Suprapubic skin (tissue), 4 donors: ENCODE measurements at regions not wholly inside any gene's neighbourhood (a gene's known extent, or its start where the extent isn't known, plus 50 kb on each side); places are given as distances from the start of the nearest gene placed in this dataset.

ENCODE experiments used
- DNase-seq, 2 donors: peaks; one replicate each; pipeline ENCODE4 v3.0.0-alpha.2; 2019; ENCODE audit warnings: low spot score in 2 of 2
- H3K27ac ChIP-seq: fragments of 200-600 bp; sonication (generic); one replicate; pipeline ENCODE4 v1.5.1; 2019
- H3K27me3 ChIP-seq: fragments of 200-600 bp; sonication (generic); one replicate; pipeline ENCODE4 v1.5.1; 2019
- H3K36me3 ChIP-seq: fragments of 200-600 bp; sonication (generic); one replicate; pipeline ENCODE4 v1.5.1; 2019
- H3K4me1 ChIP-seq: fragments of 200-600 bp; sonication (generic); one replicate; pipeline ENCODE4 v1.5.1; 2019
- H3K4me3 ChIP-seq: fragments of 200-600 bp; sonication (generic); one replicate; pipeline ENCODE4 v1.5.1; 2019; ENCODE audit warnings: mild to moderate bottlenecking
- H3K9me3 ChIP-seq: fragments of 200-600 bp; sonication (generic); one replicate; pipeline ENCODE4 v1.5.1; 2019
- EP300 ChIP-seq: sonication (generic); formaldehyde crosslinking; IDR thresholded peaks from one replicate; pipeline ENCODE4 v1.6.1; 2017; ENCODE audit warnings: antibody characterized with exemption
- POLR2A ChIP-seq, 2 donors: fragments of 450-650 bp; IDR thresholded peaks; one replicate each; pipeline ENCODE4 v1.6.1; 2017; ENCODE audit warnings: antibody characterized with exemption in 2 of 2, mild to moderate bottlenecking in 2 of 2, moderate library complexity in 2 of 2
- POLR2AphosphoS5 ChIP-seq, 3 donors: sonication (generic); formaldehyde crosslinking; IDR thresholded peaks; one replicate each; pipeline ENCODE4 v1.6.1; 2017; ENCODE audit warnings: antibody characterized with exemption in 3 of 3
- WGBS: methylation state at CpG from one replicate; pipeline ENCODE4 v1.1.5; 2018; 5-methylcytosine and 5-hydroxymethylcytosine counted together
- TF ChIP-seq, protein P1 (sequence below), 2 donors: fragments of 200-600 bp in 1 of 2; fragments of 450-650 bp in 1 of 2; sonication (generic) in 1 of 2; IDR thresholded peaks; one replicate each; pipeline ENCODE4 v1.5.1; 2016 to 2019; ENCODE audit warnings: antibody characterized with exemption in 2 of 2, mild to moderate bottlenecking in 1 of 2, moderate library complexity in 1 of 2

GRCh38 chr1:22398656-22399420 is 52.8 kb upstream of the ZBTB40 start:
- Histone ChIP-seq H3K4me1 (no peaks in the 10 kb centered on the region), H3K4me3 (no peak overlapping the region), H3K27me3 (peaks cover 34% of the 10 kb centered on the region), H3K27ac (no peak overlapping the region), H3K9me3 (no peaks in the 10 kb centered on the region), H3K36me3 (no peaks in the 10 kb centered on the region)
- 79% methylated on average over 11 of the region's 11 CpGs for WGBS
- TF ChIP-seq, protein P1, sequence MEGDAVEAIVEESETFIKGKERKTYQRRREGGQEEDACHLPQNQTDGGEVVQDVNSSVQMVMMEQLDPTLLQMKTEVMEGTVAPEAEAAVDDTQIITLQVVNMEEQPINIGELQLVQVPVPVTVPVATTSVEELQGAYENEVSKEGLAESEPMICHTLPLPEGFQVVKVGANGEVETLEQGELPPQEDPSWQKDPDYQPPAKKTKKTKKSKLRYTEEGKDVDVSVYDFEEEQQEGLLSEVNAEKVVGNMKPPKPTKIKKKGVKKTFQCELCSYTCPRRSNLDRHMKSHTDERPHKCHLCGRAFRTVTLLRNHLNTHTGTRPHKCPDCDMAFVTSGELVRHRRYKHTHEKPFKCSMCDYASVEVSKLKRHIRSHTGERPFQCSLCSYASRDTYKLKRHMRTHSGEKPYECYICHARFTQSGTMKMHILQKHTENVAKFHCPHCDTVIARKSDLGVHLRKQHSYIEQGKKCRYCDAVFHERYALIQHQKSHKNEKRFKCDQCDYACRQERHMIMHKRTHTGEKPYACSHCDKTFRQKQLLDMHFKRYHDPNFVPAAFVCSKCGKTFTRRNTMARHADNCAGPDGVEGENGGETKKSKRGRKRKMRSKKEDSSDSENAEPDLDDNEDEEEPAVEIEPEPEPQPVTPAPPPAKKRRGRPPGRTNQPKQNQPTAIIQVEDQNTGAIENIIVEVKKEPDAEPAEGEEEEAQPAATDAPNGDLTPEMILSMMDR (IDR thresholded peaks at IDR 0.05): no peak
- no peak for TF ChIP-seq EP300
- TF ChIP-seq POLR2AphosphoS5 (IDR thresholded peaks at IDR 0.05): no peak
- TF ChIP-seq POLR2A (IDR thresholded peaks at IDR 0.05): no peak
- no peak for DNase-seq

GRCh38 chr1:22399421-22400091 is 52.1 kb upstream of the ZBTB40 start:
- 84% methylated on average over 10 of the region's 10 CpGs for WGBS
- no peak for TF ChIP-seq EP300
- no peak for TF ChIP-seq POLR2AphosphoS5 (IDR thresholded peaks at IDR 0.05)
- TF ChIP-seq, protein P1 (IDR thresholded peaks at IDR 0.05): no peak
- TF ChIP-seq POLR2A (IDR thresholded peaks at IDR 0.05): no peak
- Histone ChIP-seq H3K9me3 (no peaks in the 10 kb centered on the region), H3K4me3 (no peak overlapping the region), H3K4me1 (no peaks in the 10 kb centered on the region), H3K36me3 (no peaks in the 10 kb centered on the region), H3K27ac (no peak overlapping the region), H3K27me3 (peaks cover 40% of the 10 kb centered on the region)
- DNase-seq: no peak
